GM11168 (cell line): ENCODE measurements at regions not wholly inside any gene's neighbourhood (a gene's known extent, or its start where the extent isn't known, plus 50 kb on each side); places are given as distances from the start of the nearest gene placed in this dataset.

ENCODE experiments used
- in situ Hi-C: fragments of 300-500 bp; cut with MboI; formaldehyde crosslinking; loops from one replicate; pipeline ENCODE4 v1.12.0; 2022; ENCODE audit warnings: low sequenced_read_pairs; ENCODE audit not compliant: unreplicated experiment

- in situ Hi-C loops: no loop called here
Measured at GRCh38 chr2:65675350-65675749, 243.0 kb upstream of the SPRED2 start.

GRCh38 chr2:65671670-65672242 is 239.4 kb upstream of the SPRED2 start:
- in situ Hi-C loops: no loop called here

- in situ Hi-C loops: no loop called here
Measured at GRCh38 chr2:65669574-65669973, 237.2 kb upstream of the SPRED2 start.

GRCh38 chr2:65668744-65669143 is 236.3 kb upstream of the SPRED2 start:
- in situ Hi-C loops: no loop called here

DNA sequence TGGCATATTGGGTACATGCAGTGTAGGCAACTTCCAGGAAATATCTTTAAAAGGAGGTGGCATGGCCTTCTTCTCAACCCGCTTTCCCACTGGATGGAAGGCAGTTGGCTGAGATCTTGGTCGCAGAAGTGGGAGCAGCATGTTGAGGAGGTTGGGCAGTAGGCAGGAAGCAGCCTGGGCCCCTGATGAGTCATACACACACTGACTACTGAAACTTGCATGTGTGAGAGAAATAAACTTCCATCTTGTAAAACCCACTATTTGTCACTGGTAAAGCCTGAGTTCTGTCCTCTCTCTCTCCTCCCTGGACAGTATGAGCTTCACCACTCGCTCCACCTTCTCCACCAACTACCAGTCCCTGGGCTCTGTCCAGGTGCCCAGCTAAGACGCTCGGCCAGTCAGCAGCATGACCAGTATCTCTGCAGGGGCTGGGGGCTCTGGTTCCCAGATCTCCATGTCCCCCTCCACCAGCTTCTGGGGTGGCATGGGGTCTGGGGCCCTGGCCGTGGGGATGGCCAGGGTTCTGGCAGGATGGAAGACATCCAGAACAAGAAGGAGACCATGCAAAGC is 233.8 kb upstream of the SPRED2 start:
- in situ Hi-C loops: no loop called here

DNA sequence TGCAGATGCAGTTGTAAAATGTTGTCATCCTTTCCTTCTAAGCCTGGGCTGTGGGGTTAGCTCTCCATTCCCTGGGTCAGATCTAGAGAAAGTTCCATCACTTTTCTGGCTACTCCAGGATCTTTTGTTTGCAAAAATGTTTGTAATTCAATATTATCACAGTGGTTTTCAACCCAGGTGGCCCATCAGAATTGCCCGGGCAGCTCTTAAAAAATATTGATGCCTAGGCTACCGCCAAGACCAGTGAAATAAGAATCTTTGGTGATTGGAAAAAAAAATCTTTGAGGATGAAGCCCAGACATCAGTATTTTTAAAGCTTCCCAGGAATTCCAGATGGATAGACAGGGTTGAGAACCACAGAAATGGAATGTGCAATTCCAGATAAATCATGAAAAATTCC is 232.5 kb upstream of the SPRED2 start:
- in situ Hi-C loops: no loop called here

DNA sequence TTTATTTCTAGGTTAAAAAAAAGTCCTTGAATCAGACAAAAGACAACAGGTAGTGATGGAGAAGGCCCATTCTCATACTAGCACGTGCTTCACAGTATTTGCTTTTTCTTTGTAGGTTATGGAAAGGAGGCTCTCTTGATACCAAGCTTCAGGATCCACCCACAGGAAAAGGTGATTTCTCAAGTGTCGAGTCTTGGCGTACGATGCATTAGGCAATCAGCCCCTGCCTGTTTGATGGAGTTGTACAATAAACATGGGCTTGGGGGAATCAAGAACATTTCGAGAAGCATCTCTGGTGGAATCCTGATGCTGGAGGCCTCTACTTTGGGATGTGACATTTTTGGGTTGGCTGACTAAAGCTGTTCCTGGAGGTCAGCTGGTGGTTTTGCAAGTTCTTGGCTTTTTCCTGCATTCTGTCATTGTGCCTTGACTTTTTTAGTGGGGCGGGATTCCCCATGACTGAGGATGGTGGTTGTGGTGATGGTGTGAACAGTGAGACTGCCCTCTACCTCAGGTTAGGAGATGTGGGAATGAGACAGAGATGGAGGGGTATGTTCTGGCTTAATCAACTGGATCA is 231.5 kb upstream of the SPRED2 start:
- in situ Hi-C loops: no loop called here

GRCh38 chr2:65662654-65663432 is 230.4 kb upstream of the SPRED2 start:
- in situ Hi-C loops: no loop called here

GRCh38 chr2:65661980-65662653 is 229.7 kb upstream of the SPRED2 start:
- in situ Hi-C loops: no loop called here

- in situ Hi-C loops: no loop called here
Measured at GRCh38 chr2:65660340-65660739, 227.9 kb upstream of the SPRED2 start.

GRCh38 chr2:65658881-65659280 is 226.5 kb upstream of the SPRED2 start:
- in situ Hi-C loops: no loop called here

DNA sequence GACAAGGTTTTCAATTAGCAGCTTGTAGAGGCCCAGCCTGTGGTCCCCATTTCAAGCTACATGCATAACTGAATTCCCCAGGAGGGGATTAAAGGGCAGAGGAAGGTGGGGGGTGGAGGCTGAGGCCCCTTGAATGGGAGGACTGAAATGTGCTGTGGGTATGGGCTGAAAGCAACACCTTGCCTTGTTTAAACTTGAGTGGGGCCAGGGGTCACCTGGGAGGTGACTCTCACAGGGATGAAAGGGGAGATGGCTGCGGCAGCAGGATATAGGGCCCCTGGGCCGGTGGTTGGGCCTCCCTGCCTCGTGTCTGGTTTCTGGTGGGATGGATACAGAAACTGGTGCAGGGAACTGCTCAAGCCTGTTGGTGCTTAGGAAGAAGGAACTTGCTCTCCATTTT is 225.9 kb upstream of the SPRED2 start:
- in situ Hi-C loops: no loop called here

DNA sequence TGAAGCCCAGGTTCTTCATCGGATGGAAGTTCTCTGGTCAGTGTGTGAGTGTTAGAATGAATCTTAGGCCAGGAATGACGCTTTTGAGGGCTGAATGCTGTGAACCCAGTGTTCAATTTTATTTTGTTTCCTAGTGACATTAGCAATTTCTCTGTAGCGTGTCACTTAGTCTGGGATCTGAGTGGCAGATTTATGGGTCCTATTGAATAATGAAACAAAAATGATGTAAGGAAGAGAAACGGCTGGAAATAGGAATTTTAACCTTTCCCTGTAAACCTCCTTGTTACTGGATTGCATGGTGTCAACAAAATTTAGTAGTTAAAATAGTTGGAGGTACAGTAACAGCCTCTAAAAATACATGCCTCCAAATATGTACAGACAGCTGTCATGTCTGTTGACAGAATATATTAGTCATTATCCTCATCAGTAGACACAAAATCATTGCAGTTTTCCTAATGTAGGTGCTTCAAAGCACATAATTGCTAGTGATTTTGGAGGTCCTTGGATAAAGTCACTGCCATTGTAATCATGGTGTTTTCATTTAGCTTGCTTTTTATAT is 223.8 kb upstream of the SPRED2 start:
- in situ Hi-C loops: no loop called here

GRCh38 chr2:65655000-65655399 is 222.6 kb upstream of the SPRED2 start:
- in situ Hi-C loops: no loop called here

DNA sequence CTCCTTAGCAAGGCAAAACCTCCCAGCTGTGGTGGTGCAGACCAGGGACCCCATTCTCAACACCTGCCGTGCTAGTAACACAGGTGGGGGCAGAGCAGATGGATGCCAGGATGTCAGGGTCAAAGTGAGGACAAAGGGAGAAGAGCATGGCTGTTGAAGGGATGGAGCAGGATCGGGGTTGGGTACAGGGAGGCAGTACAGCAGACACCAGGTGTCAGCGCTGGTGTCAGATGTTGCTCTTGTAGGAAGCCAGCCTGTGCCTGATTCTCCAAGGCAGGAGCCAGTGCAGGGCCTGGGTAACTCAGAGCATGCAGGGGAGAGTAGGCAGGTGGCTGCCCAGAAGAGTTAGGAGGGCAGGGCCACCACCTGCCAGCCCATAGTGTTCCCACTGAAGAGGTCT is 222.1 kb upstream of the SPRED2 start:
- in situ Hi-C loops: no loop called here

GRCh38 chr2:65652066-65652465 is 219.7 kb upstream of the SPRED2 start:
- in situ Hi-C loops: no loop called here

DNA sequence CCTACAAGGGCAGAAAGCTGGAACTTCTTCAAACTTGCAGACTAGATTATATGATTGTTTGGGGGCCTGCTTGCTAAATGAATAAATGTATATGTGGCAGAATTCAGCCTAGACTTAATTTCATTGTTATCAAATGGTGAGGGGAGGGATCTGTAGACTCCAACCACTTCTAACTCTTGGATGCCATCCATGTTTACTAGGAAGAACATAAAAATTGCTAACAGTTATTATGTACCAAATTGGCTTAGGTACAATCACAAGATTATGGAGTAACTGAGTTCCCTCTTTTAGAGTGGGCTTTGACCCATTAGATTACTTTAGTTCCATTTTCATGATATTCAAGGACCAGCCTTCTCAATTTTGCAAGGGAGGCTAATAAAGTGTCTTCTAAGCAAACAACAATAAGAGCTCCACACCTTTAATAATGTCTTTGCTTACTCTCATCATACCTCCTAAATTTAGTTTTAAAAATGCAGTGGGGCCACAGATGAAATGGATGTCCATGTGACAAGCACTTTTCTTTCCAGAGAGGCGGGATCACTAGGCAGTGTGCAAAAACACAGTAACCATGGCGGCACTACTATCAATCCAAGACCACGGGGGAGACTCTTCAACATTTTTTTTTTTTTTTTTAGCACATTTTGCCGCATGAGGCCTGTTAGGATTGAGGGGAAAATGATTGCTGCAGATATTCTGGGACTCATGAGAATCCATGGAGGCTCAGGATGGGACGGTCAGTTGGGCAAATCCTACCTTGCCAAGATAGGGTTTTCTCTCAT is 217.6 kb upstream of the SPRED2 start:
- in situ Hi-C loops: loop anchor here (10.0 to 25.0 kb wide), 2 partner anchors 55 to 337 kb away; no protein-coding TSS in a partner anchor

DNA sequence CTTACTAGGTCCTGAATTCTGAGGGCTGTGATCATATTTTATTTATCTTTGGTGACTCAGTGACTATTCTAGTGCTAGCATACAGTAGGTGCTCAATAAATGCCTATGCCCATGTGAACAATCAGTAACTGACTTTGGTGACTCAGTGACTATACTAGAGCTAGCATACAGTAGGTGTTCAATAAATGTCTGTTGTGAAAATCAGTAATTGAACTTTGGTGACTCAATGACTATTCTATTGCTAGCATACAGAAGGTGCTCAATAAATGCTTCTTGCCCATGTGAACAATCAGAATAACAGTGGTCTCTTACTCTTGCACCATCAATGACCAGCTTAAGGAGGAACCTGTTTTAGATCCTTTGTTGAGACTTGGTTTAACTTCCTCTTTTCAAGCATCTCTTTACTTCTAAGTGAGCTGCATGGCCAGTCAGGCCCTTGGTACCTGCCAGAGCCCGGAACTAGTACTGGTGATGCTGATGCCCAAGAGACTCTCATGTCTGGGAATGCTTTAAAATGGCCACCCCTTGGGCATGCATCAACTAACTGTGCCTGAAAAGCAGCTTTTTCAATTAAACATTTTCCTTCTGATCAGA is 214.9 kb upstream of the SPRED2 start:
- in situ Hi-C loops: loop anchor here (10.0 to 25.0 kb wide), 2 partner anchors 57 to 340 kb away; no protein-coding TSS in a partner anchor

DNA sequence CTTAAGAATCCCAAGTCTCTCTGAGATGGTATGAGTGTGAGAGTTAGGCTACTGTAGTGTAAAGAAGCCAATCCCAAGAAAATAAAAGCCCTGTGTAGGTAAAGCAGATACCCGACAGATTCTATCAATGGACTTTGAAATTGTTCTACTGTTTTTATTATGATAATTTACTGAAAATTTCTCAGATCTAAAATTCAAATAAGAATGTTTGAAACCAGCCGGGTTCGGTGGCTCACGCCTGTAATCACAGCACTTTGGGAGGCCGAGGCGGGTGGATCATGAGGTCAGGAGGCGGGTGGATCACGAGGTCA is 208.3 kb upstream of the SPRED2 start:
- in situ Hi-C loops: loop anchor here (10.0 to 25.0 kb wide), 2 partner anchors 64 to 347 kb away; no protein-coding TSS in a partner anchor
